GM13977 (cell line): ENCODE measurements at regions not wholly inside any gene's neighbourhood (a gene's known extent, or its start where the extent isn't known, plus 50 kb on each side); places are given as distances from the start of the nearest gene placed in this dataset.
"Not testable (repeated sequence)": the region's sequence is repeated elsewhere in the genome, so short reads cannot be mapped to it uniquely, and the experiment has no call there.

Source experiments
- DNase-seq: peaks from one replicate; pipeline ENCODE4 v3.0.0; 2012; ENCODE audit warnings: low spot score
- in situ Hi-C: fragments of 300-500 bp; cut with MboI; formaldehyde crosslinking; loops from one replicate; pipeline ENCODE4 v1.12.0; 2022; ENCODE audit warnings: low sequenced_read_pairs, low pct_unique_long_range_greater_than_20kb, mixed read lengths, inconsistent platforms; ENCODE audit not compliant: unreplicated experiment
- TF ChIP-seq, protein P1 (sequence below): IDR thresholded peaks from 2 replicates; pipeline ENCODE4 v1.5.1; 2012; ENCODE audit warnings: mild to moderate bottlenecking, control low read depth; ENCODE audit not compliant: insufficient read depth; ENCODE audit errors: extremely low read depth, missing control alignments

GRCh38 chr7:153061910-153062528 lies 302.5 kb downstream of the ACTR3B start:
- in situ Hi-C loops: no loop called here
- TF ChIP-seq, protein P1, sequence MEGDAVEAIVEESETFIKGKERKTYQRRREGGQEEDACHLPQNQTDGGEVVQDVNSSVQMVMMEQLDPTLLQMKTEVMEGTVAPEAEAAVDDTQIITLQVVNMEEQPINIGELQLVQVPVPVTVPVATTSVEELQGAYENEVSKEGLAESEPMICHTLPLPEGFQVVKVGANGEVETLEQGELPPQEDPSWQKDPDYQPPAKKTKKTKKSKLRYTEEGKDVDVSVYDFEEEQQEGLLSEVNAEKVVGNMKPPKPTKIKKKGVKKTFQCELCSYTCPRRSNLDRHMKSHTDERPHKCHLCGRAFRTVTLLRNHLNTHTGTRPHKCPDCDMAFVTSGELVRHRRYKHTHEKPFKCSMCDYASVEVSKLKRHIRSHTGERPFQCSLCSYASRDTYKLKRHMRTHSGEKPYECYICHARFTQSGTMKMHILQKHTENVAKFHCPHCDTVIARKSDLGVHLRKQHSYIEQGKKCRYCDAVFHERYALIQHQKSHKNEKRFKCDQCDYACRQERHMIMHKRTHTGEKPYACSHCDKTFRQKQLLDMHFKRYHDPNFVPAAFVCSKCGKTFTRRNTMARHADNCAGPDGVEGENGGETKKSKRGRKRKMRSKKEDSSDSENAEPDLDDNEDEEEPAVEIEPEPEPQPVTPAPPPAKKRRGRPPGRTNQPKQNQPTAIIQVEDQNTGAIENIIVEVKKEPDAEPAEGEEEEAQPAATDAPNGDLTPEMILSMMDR: no peak
- no peak for DNase-seq

DNA sequence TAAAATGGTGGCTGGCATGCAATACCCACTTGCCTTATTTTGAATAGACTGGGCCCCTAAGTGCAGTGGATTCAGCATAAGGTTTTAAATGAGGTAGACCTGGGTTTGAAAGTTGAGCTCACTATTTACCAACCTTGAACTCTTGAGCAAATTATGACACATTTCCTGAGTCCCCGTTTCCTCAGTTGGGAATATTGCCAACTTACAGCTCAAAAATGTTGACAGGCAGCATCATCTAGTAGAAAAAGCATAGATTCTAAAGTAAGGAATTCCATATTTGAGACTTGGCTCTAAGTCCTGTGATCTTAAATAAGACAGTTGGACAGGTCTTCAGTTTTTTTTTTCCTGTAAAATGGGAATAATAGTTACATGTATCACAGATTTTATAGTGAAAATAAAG lies 305.5 kb downstream of the ACTR3B start:
- in situ Hi-C loops: no loop called here
- DNase-seq: no peak
- TF ChIP-seq, protein P1: no peak

- in situ Hi-C loops: no loop called here
- DNase-seq: no peak
- TF ChIP-seq, protein P1: no peak
Measured at GRCh38 chr7:153066711-153067110, 307.2 kb downstream of the ACTR3B start.

GRCh38 chr7:153070141-153070540 lies 310.6 kb downstream of the ACTR3B start:
- no peak for DNase-seq
- TF ChIP-seq, protein P1: no peak
- in situ Hi-C loops: no loop called here

GRCh38 chr7:153072806-153073205 lies 313.3 kb downstream of the ACTR3B start:
- TF ChIP-seq, protein P1: no peak
- no peak for DNase-seq
- in situ Hi-C loops: no loop called here

DNA sequence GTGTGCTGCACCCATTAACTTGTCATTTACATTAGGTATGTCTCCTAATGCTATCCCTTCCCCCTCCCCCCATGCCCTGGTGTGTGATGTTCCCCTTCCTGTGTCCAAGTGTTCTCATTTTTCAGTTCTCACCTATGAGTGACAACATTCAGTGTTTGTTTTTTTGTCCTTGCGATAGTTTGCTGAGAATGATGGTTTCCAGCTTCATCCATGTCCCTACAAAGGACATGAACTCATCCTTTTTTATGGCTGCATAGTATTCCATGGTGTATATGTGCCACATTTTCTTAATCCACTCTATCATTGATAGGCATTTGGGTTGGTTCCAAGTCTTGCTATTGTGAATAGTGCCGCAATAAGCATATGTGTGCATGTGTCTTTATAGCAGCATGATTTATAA lies 316.7 kb downstream of the ACTR3B start:
- DNase-seq, in situ Hi-C loops: not testable (repeated sequence)

GRCh38 chr7:153081496-153081895 lies 321.9 kb downstream of the ACTR3B start:
- in situ Hi-C loops: no loop called here
- TF ChIP-seq, protein P1: no peak
- no peak for DNase-seq
